Caco-2 (cell line): ENCODE measurements at regions not wholly inside any gene's neighbourhood (a gene's known extent, or its start where the extent isn't known, plus 50 kb on each side); places are given as distances from the start of the nearest gene placed in this dataset.

Source experiments
- BruUV-seq: library from RNA; stranded (reverse); fragments of 400-500 nt; replicated peaks from 2 replicates; lab custom pipeline; 2021; lab: Mats Ljungman, UMichigan
- CTCF ChIA-PET: fragments of 300-600 bp; sonication (Branson Sonifier 250); formaldehyde crosslinking; loops from one replicate; lab custom pipeline; 2022; ENCODE audit warnings: antibody characterized with exemption; lab: Charles Lee
- POLR2A ChIA-PET: fragments of 300-600 bp; sonication (Branson Sonifier 250); formaldehyde crosslinking; loops from one replicate; lab custom pipeline; 2022; ENCODE audit warnings: antibody characterized with exemption; lab: Charles Lee
- DNase-seq, 2 experiments: peaks; one replicate each; pipeline versions ENCODE4 v3.0.0 to v3.0.0-alpha.2; 2020 to 2022
- H3K27me3 ChIP-seq: replicated peaks from 2 replicates; pipeline ENCODE4 v1.6.0; 2011; ENCODE audit warnings: low read length; ENCODE audit not compliant: control insufficient read depth, insufficient read depth
- H3K36me3 ChIP-seq: 2 replicates; pipeline ENCODE4 v1.5.1; 2011; ENCODE audit warnings: low read length; ENCODE audit not compliant: control insufficient read depth, insufficient read depth
- H3K4me1 ChIP-seq: fragments of 250-450 bp; sonication (Bioruptor Pico); 2 replicates; pipeline ENCODE4 v1.5.1; 2020; ENCODE audit warnings: mild to moderate bottlenecking
- H3K4me3 ChIP-seq: 2 replicates; pipeline ENCODE4 v1.5.1; 2011; ENCODE audit warnings: low read depth, mild to moderate bottlenecking, control low read depth, low read length
- H3K9me3 ChIP-seq: fragments of 250-450 bp; sonication (Bioruptor Pico); 2 replicates; pipeline ENCODE4 v1.5.1; 2020; ENCODE audit warnings: mild to moderate bottlenecking, moderate library complexity
- H3K27ac Mint-ChIP-seq: one replicate; pipeline ENCODE4 v1.8.0; 2022; ENCODE audit warnings: mixed read lengths; ENCODE audit not compliant: unreplicated experiment
- H3K27me3 Mint-ChIP-seq: one replicate; pipeline ENCODE4 v1.8.0; 2022; ENCODE audit warnings: mixed read lengths; ENCODE audit not compliant: insufficient read depth, unreplicated experiment
- H3K36me3 Mint-ChIP-seq: one replicate; pipeline ENCODE4 v1.8.0; 2022; ENCODE audit warnings: mild to moderate bottlenecking, mixed read lengths; ENCODE audit not compliant: insufficient read depth, unreplicated experiment
- H3K4me1 Mint-ChIP-seq: one replicate; pipeline ENCODE4 v1.8.0; 2022; ENCODE audit warnings: low read depth, mixed read lengths; ENCODE audit not compliant: unreplicated experiment
- H3K4me3 Mint-ChIP-seq: one replicate; pipeline ENCODE4 v1.8.0; 2022; ENCODE audit warnings: mild to moderate bottlenecking, moderate library complexity, mixed read lengths; ENCODE audit not compliant: unreplicated experiment
- H3K9me3 Mint-ChIP-seq: one replicate; pipeline ENCODE4 v1.8.0; 2022; ENCODE audit warnings: mixed read lengths; ENCODE audit not compliant: unreplicated experiment
- CTCF ChIP-seq, 2 experiments: fragments of 200-600 bp in 1 of 2; IDR thresholded peaks; 1 replicate in 1 of 2; 2 replicates in 1 of 2; pipeline versions ENCODE4 v1.5.1 to v1.8.0; 2011 to 2022; ENCODE audit warnings: antibody characterized with exemption in 1 of 2, control low read depth in 1 of 2, inconsistent platforms in 1 of 2, low read depth in 1 of 2, low read length in 1 of 2, mild to moderate bottlenecking in 1 of 2, moderate library complexity in 1 of 2; ENCODE audit not compliant: insufficient read depth in 1 of 2, severe bottlenecking in 1 of 2, unreplicated experiment in 1 of 2
- intact Hi-C: fragments of 100-400 bp; cut with micrococcal nuclease; formaldehyde crosslinking; loops from one replicate; pipeline ENCODE4 v1.10.0; 2022; ENCODE audit not compliant: unreplicated experiment

- Mint-ChIP-seq H3K4me1 (no peaks in the 10 kb centered on the region), H3K36me3 (no peaks in the 10 kb centered on the region), H3K27ac (no peak overlapping the region), H3K27me3 (peaks cover 7% of the 10 kb centered on the region), H3K4me3 (no peak overlapping the region), H3K9me3 (no peaks in the 10 kb centered on the region)
- TF ChIP-seq CTCF (IDR thresholded peaks at IDR 0.05; ENCODE audit: insufficient read depth in 1 of 2, low read depth in 1 of 2, low read length in 1 of 2, severe bottlenecking in 1 of 2, unreplicated experiment in 1 of 2) = no peak
- intact Hi-C loops = no loop called here
- no peaks in the 10 kb centered on the region for H3K4me1 ChIP-seq
- no peaks in the 10 kb centered on the region for H3K9me3 ChIP-seq
- CTCF ChIA-PET = no interaction called here
- POLR2A ChIA-PET = no interaction called here
- no TSS peak for BruUV-seq
- H3K4me3 ChIP-seq = no peak overlapping the region
- H3K36me3 ChIP-seq = no peaks in the 10 kb centered on the region
- DNase-seq = no peak
- no peaks in the 10 kb centered on the region for H3K27me3 ChIP-seq
Measured at GRCh38 chr15:47610736-47611135, 106.6 kb upstream of the SEMA6D start.

- Mint-ChIP-seq H3K36me3 (no peaks in the 10 kb centered on the region), H3K4me1 (no peaks in the 10 kb centered on the region), H3K9me3 (no peaks in the 10 kb centered on the region), H3K27me3 (peaks cover 4% of the 10 kb centered on the region), H3K27ac (no peak overlapping the region), H3K4me3 (no peak overlapping the region)
- H3K4me3 ChIP-seq = no peak overlapping the region
- H3K4me1 ChIP-seq = no peaks in the 10 kb centered on the region
- H3K9me3 ChIP-seq = no peaks in the 10 kb centered on the region
- ChIA-PET POLR2A (no interaction called here), CTCF (no interaction called here)
- no peaks in the 10 kb centered on the region for H3K36me3 ChIP-seq
- BruUV-seq = no TSS peak
- intact Hi-C loops = loop anchor here (5.0 kb wide), 1 partner anchor 417 kb away; no protein-coding TSS in a partner anchor
- TF ChIP-seq CTCF (IDR thresholded peaks at IDR 0.05; ENCODE audit: insufficient read depth in 1 of 2, low read depth in 1 of 2, low read length in 1 of 2, severe bottlenecking in 1 of 2, unreplicated experiment in 1 of 2) = no peak
- no peak for DNase-seq
- H3K27me3 ChIP-seq = no peaks in the 10 kb centered on the region
Measured at GRCh38 chr15:47614360-47615011, 102.8 kb upstream of the SEMA6D start.

GRCh38 chr15:47616876-47617275, 100.4 kb upstream of the SEMA6D start:
- CTCF ChIA-PET = no interaction called here
- Histone ChIP-seq H3K36me3 (no peaks in the 10 kb centered on the region), H3K4me3 (no peak overlapping the region), H3K9me3 (no peaks in the 10 kb centered on the region), H3K4me1 (no peaks in the 10 kb centered on the region), H3K27me3 (peaks cover 1% of the 10 kb centered on the region)
- DNase-seq = no peak
- peaks cover 4% of the 10 kb centered on the region for H3K27me3 Mint-ChIP-seq
- no peak overlapping the region for H3K4me3 Mint-ChIP-seq
- POLR2A ChIA-PET = no interaction called here
- no peaks in the 10 kb centered on the region for H3K36me3 Mint-ChIP-seq
- no TSS peak for BruUV-seq
- no peak for TF ChIP-seq CTCF (IDR thresholded peaks at IDR 0.05; ENCODE audit: insufficient read depth in 1 of 2, low read depth in 1 of 2, low read length in 1 of 2, severe bottlenecking in 1 of 2, unreplicated experiment in 1 of 2)
- intact Hi-C loops = loop anchor here (5.0 kb wide), 1 partner anchor 420 kb away; no protein-coding TSS in a partner anchor
- H3K9me3 Mint-ChIP-seq = no peaks in the 10 kb centered on the region
- no peaks in the 10 kb centered on the region for H3K4me1 Mint-ChIP-seq
- no peak overlapping the region for H3K27ac Mint-ChIP-seq
